HL-60 (cell line): ENCODE measurements at regions not wholly inside any gene's neighbourhood (a gene's known extent, or its start where the extent isn't known, plus 50 kb on each side); places are given as distances from the start of the nearest gene placed in this dataset.

ENCODE experiments used
- CTCF ChIP-seq: IDR thresholded peaks from one replicate; pipeline ENCODE4 v1.5.1; 2011; ENCODE audit warnings: low read length, control low read depth, inconsistent platforms; ENCODE audit not compliant: insufficient read depth
- POLR2AphosphoS5 ChIP-seq: IDR thresholded peaks from 2 replicates; pipeline ENCODE4 v1.6.1; 2012; ENCODE audit warnings: low read depth
- REST ChIP-seq: IDR thresholded peaks from 2 replicates; pipeline ENCODE4 v1.6.1; 2012; ENCODE audit warnings: low read depth; ENCODE audit not compliant: insufficient replicate concordance

GRCh38 chr2:196421880-196422279 is 217.6 kb upstream of the CCDC150 start:
- peak; percentile 90 for TF ChIP-seq REST
- TF ChIP-seq CTCF = no peak
- TF ChIP-seq POLR2AphosphoS5 = no peak
